ENCODE measurements at regions not wholly inside any gene's neighbourhood (a gene's known extent, or its start where the extent isn't known, plus 50 kb on each side); places are given as distances from the start of the nearest gene placed in this dataset.

- TF ChIP-seq ZNF274 (IDR thresholded peaks at IDR 0.05; ENCODE audit: low read length) = no peak
- TF ChIP-seq ZNF274 (tag by site-specific recombination; IDR thresholded peaks at IDR 0.05; ENCODE audit: borderline replicate concordance) = no peak
- no peak for TF ChIP-seq ZNF645 (tag by site-specific recombination; IDR thresholded peaks at IDR 0.05)
These were observed 596.3 kb downstream of the HINT1 start (continued) for GRCh38 chr5:130568791-130569190.

GRCh38 chr5:130555429-130555828, 609.6 kb downstream of the HINT1 start:
- H3K4me3 ChIP-seq (ENCODE audit: low read depth, low read length) = no peak overlapping the region
- no peaks in the 10 kb centered on the region for H3K9me3 ChIP-seq (ENCODE audit: control insufficient read depth, insufficient read depth, low read depth, low read length)
- H3K27ac ChIP-seq (ENCODE audit: extremely low read depth, low read depth, low read length) = no peak overlapping the region
- no peaks in the 10 kb centered on the region for H3K4me1 ChIP-seq (ENCODE audit: control insufficient read depth, insufficient read depth, low read length)
- ChIA-PET CTCF (no interaction called here), POLR2A (no interaction called here)
- no peaks in the 10 kb centered on the region for H3K36me3 ChIP-seq (ENCODE audit: control insufficient read depth in 2 of 2, insufficient read depth in 1 of 2, low read length in 2 of 2)
- no peak for TF ChIP-seq ZNF580 (tag by site-specific recombination; IDR thresholded peaks at IDR 0.05)
- TF ChIP-seq KLF10 (tag by site-specific recombination; IDR thresholded peaks at IDR 0.05) = no peak
- TF ChIP-seq ZNF654 (tag by site-specific recombination; IDR thresholded peaks at IDR 0.05; ENCODE audit: low read depth) = no peak
- TF ChIP-seq ZNF48 (tag by site-specific recombination; IDR thresholded peaks at IDR 0.05) = no peak
- TF ChIP-seq YY2 (tag by site-specific recombination; IDR thresholded peaks at IDR 0.05) = no peak
- TF ChIP-seq ZNF518A (tag by site-specific recombination; conservative IDR thresholded peaks at IDR 0.05; ENCODE audit: low read depth) = no peak
- no peak for TF ChIP-seq ELK4 (IDR thresholded peaks at IDR 0.05; ENCODE audit: borderline replicate concordance, low read depth, low read length)

GRCh38 chr5:130550562-130550928, 614.5 kb downstream of the HINT1 start:
- Histone ChIP-seq H3K27ac (ENCODE audit: extremely low read depth, low read depth, low read length) (no peak overlapping the region), H3K36me3 (ENCODE audit: control insufficient read depth in 2 of 2, insufficient read depth in 1 of 2, low read length in 2 of 2) (no peaks in the 10 kb centered on the region), H3K4me3 (ENCODE audit: low read depth, low read length) (no peak overlapping the region), H3K9me3 (ENCODE audit: control insufficient read depth, insufficient read depth, low read depth, low read length) (no peaks in the 10 kb centered on the region), H3K4me1 (ENCODE audit: control insufficient read depth, insufficient read depth, low read length) (no peaks in the 10 kb centered on the region)
- ChIA-PET POLR2A (no interaction called here), CTCF (no interaction called here)
- TF ChIP-seq KLF7 (tag by site-specific recombination; IDR thresholded peaks at IDR 0.05; ENCODE audit: borderline replicate concordance) = no peak
- TF ChIP-seq ZNF311 (tag by site-specific recombination; IDR thresholded peaks at IDR 0.05; ENCODE audit: borderline replicate concordance) = no peak
- no peak for TF ChIP-seq ZNF157 (tag by site-specific recombination; IDR thresholded peaks at IDR 0.05)
- no peak for TF ChIP-seq HOXA7 (CRISPR knock-in tag; IDR thresholded peaks at IDR 0.05; ENCODE audit: borderline replicate concordance)
- no peak for TF ChIP-seq ZNF600 (tag by site-specific recombination; IDR thresholded peaks at IDR 0.05)
- TF ChIP-seq ZNF777 (tag by site-specific recombination; IDR thresholded peaks at IDR 0.05; ENCODE audit: borderline replicate concordance) = no peak
- TF ChIP-seq ZNF692 (tag by site-specific recombination; IDR thresholded peaks at IDR 0.05) = no peak
- TF ChIP-seq ZNF521 (tag by site-specific recombination; IDR thresholded peaks at IDR 0.05) = no peak
- TF ChIP-seq ZNF280C (tag by site-specific recombination; IDR thresholded peaks at IDR 0.05) = no peak
- no peak for TF ChIP-seq ZNF791 (tag by site-specific recombination; IDR thresholded peaks at IDR 0.05)
- no peak for TF ChIP-seq ZNF76 (tag by site-specific recombination; IDR thresholded peaks at IDR 0.05; ENCODE audit: borderline replicate concordance, low read depth)
- no peak for TF ChIP-seq ZBTB48 (tag by site-specific recombination; IDR thresholded peaks at IDR 0.05)
- TF ChIP-seq ZNF530 (tag by site-specific recombination; IDR thresholded peaks at IDR 0.05; ENCODE audit: low read depth) = no peak
